BJ (cell line): ENCODE measurements at regions not wholly inside any gene's neighbourhood (a gene's known extent, or its start where the extent isn't known, plus 50 kb on each side); places are given as distances from the start of the nearest gene placed in this dataset.

Experiments used
- CTCF ChIA-PET: fragments of 350-600 bp; formaldehyde crosslinking; extraction: SDS; loops from one replicate; lab custom pipeline; 2021; ENCODE audit warnings: antibody characterized with exemption, inconsistent platforms; lab: Yijun Ruan, JAX
- POLR2A ChIA-PET: fragments of 300-600 bp; sonication (Branson Sonifier 250); formaldehyde crosslinking; extraction: SDS; loops from one replicate; lab custom pipeline; 2021; ENCODE audit warnings: antibody characterized with exemption; lab: Charles Lee
- DNase-seq: peaks from one replicate; pipeline ENCODE4 v3.0.0-alpha.2; 2011; ENCODE audit warnings: low read depth
- H3K27me3 ChIP-seq: 2 replicates; pipeline ENCODE4 v1.6.0; 2011; ENCODE audit warnings: low read length; ENCODE audit not compliant: control insufficient read depth, insufficient read depth
- H3K36me3 ChIP-seq: 2 replicates; pipeline ENCODE4 v1.5.1; 2011; ENCODE audit warnings: low read length; ENCODE audit not compliant: control insufficient read depth, insufficient read depth
- H3K4me3 ChIP-seq: 2 replicates; pipeline ENCODE4 v1.5.1; 2011; ENCODE audit warnings: low read depth, mild to moderate bottlenecking, control low read depth, low read length
- TF ChIP-seq, protein P1 (sequence below): IDR thresholded peaks from 2 replicates; pipeline ENCODE4 v1.5.1; 2011; ENCODE audit warnings: low read depth, mild to moderate bottlenecking, control low read depth, inconsistent platforms, low read length, moderate library complexity; ENCODE audit not compliant: insufficient read depth

DNA sequence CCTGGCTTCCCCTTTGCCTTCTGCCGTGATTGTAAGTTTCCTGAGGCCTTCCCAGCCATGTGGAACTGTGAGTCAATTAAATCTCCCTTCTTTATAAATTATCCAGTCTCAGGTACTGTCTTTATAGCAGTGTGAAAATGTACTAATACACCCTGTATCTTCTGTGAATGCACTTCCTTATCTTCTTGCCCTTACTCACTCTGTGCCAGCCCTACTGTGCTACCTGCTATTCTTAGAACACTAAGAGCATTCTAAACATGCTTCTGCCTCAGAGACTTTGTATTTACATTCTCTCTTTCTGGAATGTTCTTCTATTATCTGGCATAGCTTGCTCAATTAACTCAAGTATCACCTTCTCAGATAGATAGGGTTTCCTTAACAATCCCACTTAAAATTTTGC lies 164.4 kb upstream of the EDIL3 start:
- no peak for DNase-seq
- ChIA-PET POLR2A (no interaction called here), CTCF (no interaction called here)
- no peaks in the 10 kb centered on the region for H3K36me3 ChIP-seq
- no peak overlapping the region for H3K4me3 ChIP-seq
- TF ChIP-seq, protein P1, sequence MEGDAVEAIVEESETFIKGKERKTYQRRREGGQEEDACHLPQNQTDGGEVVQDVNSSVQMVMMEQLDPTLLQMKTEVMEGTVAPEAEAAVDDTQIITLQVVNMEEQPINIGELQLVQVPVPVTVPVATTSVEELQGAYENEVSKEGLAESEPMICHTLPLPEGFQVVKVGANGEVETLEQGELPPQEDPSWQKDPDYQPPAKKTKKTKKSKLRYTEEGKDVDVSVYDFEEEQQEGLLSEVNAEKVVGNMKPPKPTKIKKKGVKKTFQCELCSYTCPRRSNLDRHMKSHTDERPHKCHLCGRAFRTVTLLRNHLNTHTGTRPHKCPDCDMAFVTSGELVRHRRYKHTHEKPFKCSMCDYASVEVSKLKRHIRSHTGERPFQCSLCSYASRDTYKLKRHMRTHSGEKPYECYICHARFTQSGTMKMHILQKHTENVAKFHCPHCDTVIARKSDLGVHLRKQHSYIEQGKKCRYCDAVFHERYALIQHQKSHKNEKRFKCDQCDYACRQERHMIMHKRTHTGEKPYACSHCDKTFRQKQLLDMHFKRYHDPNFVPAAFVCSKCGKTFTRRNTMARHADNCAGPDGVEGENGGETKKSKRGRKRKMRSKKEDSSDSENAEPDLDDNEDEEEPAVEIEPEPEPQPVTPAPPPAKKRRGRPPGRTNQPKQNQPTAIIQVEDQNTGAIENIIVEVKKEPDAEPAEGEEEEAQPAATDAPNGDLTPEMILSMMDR: no peak
- H3K27me3 ChIP-seq: no peaks in the 10 kb centered on the region

DNA sequence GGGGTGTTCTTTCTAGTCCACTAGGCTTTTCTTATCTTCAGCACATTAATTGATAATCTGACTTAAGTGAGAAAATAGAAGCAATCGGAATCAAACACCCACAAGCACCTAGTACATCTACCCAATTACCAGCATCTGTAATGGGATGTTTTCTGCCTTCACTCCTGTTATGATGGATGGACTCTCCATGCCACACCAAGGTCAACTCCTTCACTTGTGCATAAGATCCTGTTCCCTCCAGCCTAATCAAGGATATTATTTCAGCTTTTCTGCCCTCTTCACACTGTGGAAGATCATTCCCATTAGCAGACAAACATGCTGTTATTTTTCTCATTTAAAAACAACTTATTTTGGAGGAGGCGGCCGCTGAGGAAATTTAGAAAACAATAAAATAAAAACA lies 162.0 kb upstream of the EDIL3 start:
- DNase-seq: no peak
- TF ChIP-seq, protein P1: no peak
- ChIA-PET CTCF (no interaction called here), POLR2A (no interaction called here)
- H3K36me3 ChIP-seq: no peaks in the 10 kb centered on the region
- H3K27me3 ChIP-seq: no peaks in the 10 kb centered on the region
- H3K4me3 ChIP-seq: no peak overlapping the region

DNA sequence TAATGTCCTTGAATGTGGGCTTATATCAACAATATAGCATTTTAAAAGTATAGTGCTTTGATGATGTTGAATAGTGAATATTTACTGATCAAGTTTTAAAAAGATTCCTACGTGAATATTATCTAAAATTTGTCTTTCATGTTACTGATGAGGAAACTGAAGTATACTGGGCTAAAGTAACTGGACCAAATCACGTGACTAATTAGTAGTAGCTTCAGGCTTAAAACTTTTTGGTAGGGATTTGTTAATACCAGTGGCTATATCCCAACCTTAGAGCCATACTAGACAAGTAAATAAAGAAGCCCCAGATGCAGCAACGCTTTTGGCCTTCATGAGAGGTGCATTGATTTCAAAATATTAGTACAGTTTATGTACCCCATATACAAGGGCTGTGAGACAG lies 152.1 kb upstream of the EDIL3 start:
- no peaks in the 10 kb centered on the region for H3K36me3 ChIP-seq
- CTCF ChIA-PET: no interaction called here
- H3K4me3 ChIP-seq: no peak overlapping the region
- no peaks in the 10 kb centered on the region for H3K27me3 ChIP-seq
- TF ChIP-seq, protein P1: no peak
- POLR2A ChIA-PET: no interaction called here
- no peak for DNase-seq

DNA sequence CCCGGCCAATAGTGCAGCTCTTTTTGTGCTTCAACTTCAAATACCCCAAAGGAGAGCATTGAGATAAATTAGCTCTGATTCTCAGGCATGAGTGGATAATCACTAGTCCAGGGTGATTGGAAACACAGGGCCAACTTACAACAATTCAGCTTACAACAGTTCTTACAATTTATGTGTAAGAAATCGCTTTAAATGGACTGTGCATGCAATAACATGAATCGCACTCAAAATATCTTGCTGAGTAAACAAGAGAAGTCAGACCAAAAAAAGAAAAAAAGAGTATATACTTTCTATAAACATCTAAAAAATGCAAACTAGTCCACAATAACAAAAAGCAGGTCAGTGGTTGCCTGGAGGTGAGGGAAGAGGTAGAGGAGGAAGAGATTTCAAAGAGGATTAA lies 150.6 kb upstream of the EDIL3 start:
- no peak for DNase-seq

DNA sequence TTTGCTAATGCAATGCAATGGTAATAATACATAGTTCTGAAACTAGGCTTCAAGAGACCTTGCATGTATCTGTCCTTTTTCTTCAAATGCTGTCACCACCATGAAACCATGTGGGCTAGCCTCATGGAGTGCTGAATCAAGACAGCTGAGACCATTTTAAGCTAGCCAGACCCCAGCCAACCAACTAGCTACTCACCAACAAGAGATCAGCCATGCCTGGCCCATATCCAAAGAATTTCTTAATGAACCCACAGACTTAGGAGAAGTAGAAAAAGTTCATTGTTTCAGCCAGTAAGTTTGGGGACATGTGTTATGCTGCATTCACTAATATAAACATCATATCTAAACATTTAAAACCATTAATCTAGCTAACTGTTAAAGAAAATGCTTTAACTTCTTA lies 139.8 kb upstream of the EDIL3 start:
- ChIA-PET CTCF (no interaction called here), POLR2A (no interaction called here)
- no peaks in the 10 kb centered on the region for H3K36me3 ChIP-seq
- no peaks in the 10 kb centered on the region for H3K27me3 ChIP-seq
- TF ChIP-seq, protein P1: no peak
- DNase-seq: no peak
- H3K4me3 ChIP-seq: no peak overlapping the region

More for the DNA sequence above, 150.6 kb upstream of the EDIL3 start:
- Histone ChIP-seq H3K4me3 (no peak overlapping the region), H3K27me3 (no peaks in the 10 kb centered on the region), H3K36me3 (no peaks in the 10 kb centered on the region)
- TF ChIP-seq, protein P1: no peak
- ChIA-PET POLR2A (no interaction called here), CTCF (interaction anchor here (0.9 kb wide), 1 partner anchor 38 kb away, joined by 4 read pairs; no protein-coding TSS in a partner anchor)
